Lower leg skin (tissue), 3 donors: ENCODE measurements at regions not wholly inside any gene's neighbourhood (a gene's known extent, or its start where the extent isn't known, plus 50 kb on each side); places are given as distances from the start of the nearest gene placed in this dataset.

ENCODE experiments used
- POLR2A ChIP-seq, 2 donors: fragments of 450-650 bp; IDR thresholded peaks; one replicate each; pipeline ENCODE4 v1.6.1; 2016 to 2017; ENCODE audit warnings: antibody characterized with exemption in 2 of 2, mild to moderate bottlenecking in 1 of 2, moderate library complexity in 1 of 2
- TF ChIP-seq, protein P1 (sequence below), 3 donors: fragments of 450-650 bp; IDR thresholded peaks; one replicate each; pipeline ENCODE4 v1.5.1; 2016; ENCODE audit warnings: antibody characterized with exemption in 3 of 3, mild to moderate bottlenecking in 3 of 3, moderate library complexity in 2 of 3

DNA sequence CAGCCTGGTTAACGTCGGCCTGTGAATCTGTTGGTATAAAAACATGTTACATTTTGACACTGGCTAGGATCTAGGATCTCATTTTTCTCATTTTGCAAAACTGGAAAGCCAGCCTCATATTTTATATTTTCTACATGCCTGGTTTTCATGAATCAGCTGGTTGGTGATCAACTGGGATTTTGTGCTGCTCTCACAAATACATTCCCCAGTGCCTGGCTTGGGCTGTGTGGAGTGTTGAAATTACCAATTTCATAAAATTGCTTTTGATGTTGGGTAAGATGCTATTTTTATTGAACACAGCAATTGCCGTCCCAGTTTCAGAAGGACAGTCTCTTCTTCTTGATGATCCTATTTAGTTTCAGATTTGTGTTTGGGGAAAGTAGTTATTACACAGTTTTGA, 604.3 kb downstream of the TAFA4 start:
- TF ChIP-seq POLR2A (IDR thresholded peaks at IDR 0.05) = no peak
- TF ChIP-seq, protein P1, sequence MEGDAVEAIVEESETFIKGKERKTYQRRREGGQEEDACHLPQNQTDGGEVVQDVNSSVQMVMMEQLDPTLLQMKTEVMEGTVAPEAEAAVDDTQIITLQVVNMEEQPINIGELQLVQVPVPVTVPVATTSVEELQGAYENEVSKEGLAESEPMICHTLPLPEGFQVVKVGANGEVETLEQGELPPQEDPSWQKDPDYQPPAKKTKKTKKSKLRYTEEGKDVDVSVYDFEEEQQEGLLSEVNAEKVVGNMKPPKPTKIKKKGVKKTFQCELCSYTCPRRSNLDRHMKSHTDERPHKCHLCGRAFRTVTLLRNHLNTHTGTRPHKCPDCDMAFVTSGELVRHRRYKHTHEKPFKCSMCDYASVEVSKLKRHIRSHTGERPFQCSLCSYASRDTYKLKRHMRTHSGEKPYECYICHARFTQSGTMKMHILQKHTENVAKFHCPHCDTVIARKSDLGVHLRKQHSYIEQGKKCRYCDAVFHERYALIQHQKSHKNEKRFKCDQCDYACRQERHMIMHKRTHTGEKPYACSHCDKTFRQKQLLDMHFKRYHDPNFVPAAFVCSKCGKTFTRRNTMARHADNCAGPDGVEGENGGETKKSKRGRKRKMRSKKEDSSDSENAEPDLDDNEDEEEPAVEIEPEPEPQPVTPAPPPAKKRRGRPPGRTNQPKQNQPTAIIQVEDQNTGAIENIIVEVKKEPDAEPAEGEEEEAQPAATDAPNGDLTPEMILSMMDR (IDR thresholded peaks at IDR 0.05) = no peak
